Mesodermal cell (in vitro differentiated cells): ENCODE measurements at regions not wholly inside any gene's neighbourhood (a gene's known extent, or its start where the extent isn't known, plus 50 kb on each side); places are given as distances from the start of the nearest gene placed in this dataset.
"Not testable (repeated sequence)": the region's sequence is repeated elsewhere in the genome, so short reads cannot be mapped to it uniquely, and the experiment has no call there.

ENCODE experiments used
- H3K27ac ChIP-seq: 2 replicates; pipeline ENCODE4 v1.7.0; 2013; ENCODE audit warnings: mild to moderate bottlenecking, low read depth, low read length, moderate library complexity; ENCODE audit not compliant: severe bottlenecking
- H3K36me3 ChIP-seq: 2 replicates; pipeline ENCODE4 v1.7.1; 2013; ENCODE audit warnings: mild to moderate bottlenecking, low read length, moderate library complexity; ENCODE audit not compliant: control insufficient read depth, insufficient read depth
- H3K4me1 ChIP-seq: one replicate; pipeline ENCODE4 v1.7.1; 2013; ENCODE audit warnings: mild to moderate bottlenecking, low read length; ENCODE audit not compliant: insufficient read depth, control insufficient read depth, poor library complexity, severe bottlenecking
- H3K4me3 ChIP-seq: 2 replicates; pipeline ENCODE4 v1.7.0; 2013; ENCODE audit warnings: low read length, control low read depth, mild to moderate bottlenecking; ENCODE audit not compliant: insufficient read depth, poor library complexity, severe bottlenecking; ENCODE audit errors: extremely low read depth
- H3K9me3 ChIP-seq: 2 replicates; pipeline ENCODE4 v1.7.1; 2013; ENCODE audit warnings: mild to moderate bottlenecking, low read length, moderate library complexity; ENCODE audit not compliant: control insufficient read depth
- WGBS, 2 experiments: methylation state at CpG; one replicate each; pipeline ENCODE4 v1.1.5; 2013; ENCODE audit warnings: missing lambda C conversion rate in 2 of 2; ENCODE audit not compliant: insufficient coverage in 2 of 2; 5-methylcytosine and 5-hydroxymethylcytosine counted together

GRCh38 chr4:71081192-71081591, 87.7 kb downstream of the DCK start:
- Histone ChIP-seq H3K27ac (no peak overlapping the region), H3K36me3 (no peaks in the 10 kb centered on the region), H3K9me3 (no peaks in the 10 kb centered on the region), H3K4me1 (no peaks in the 10 kb centered on the region), H3K4me3 (no peak overlapping the region)
- WGBS, 2 experiments = 96 to 100% methylated on average over 1 of the region's 1 CpG

- WGBS, 2 experiments = 60 to 67% methylated on average over 1 of the region's 1 CpG
- H3K9me3 ChIP-seq = no peaks in the 10 kb centered on the region
- no peaks in the 10 kb centered on the region for H3K4me1 ChIP-seq
- no peak overlapping the region for H3K4me3 ChIP-seq
- no peaks in the 10 kb centered on the region for H3K36me3 ChIP-seq
- no peak overlapping the region for H3K27ac ChIP-seq
These were observed 100.3 kb downstream of the DCK start for GRCh38 chr4:71093745-71094144.

- no peaks in the 10 kb centered on the region for H3K4me1 ChIP-seq
- no peaks in the 10 kb centered on the region for H3K36me3 ChIP-seq
- H3K4me3 ChIP-seq = no peak overlapping the region
- H3K27ac ChIP-seq = no peak overlapping the region
- no peaks in the 10 kb centered on the region for H3K9me3 ChIP-seq
These were observed 100.8 kb downstream of the DCK start for GRCh38 chr4:71094201-71094600.

GRCh38 chr4:71095141-71095540, 101.7 kb downstream of the DCK start:
- H3K27ac ChIP-seq = no peak overlapping the region
- H3K36me3 ChIP-seq = no peaks in the 10 kb centered on the region
- no peaks in the 10 kb centered on the region for H3K9me3 ChIP-seq
- no peak overlapping the region for H3K4me3 ChIP-seq
- no peaks in the 10 kb centered on the region for H3K4me1 ChIP-seq
- WGBS, 2 experiments = no CpG with 5 or more reads among the region's 2 CpGs

GRCh38 chr4:71095545-71095944, 102.1 kb downstream of the DCK start:
- no CpG with 5 or more reads among the region's 1 CpG for WGBS, 2 experiments
- no peaks in the 10 kb centered on the region for H3K36me3 ChIP-seq
- no peak overlapping the region for H3K4me3 ChIP-seq
- no peaks in the 10 kb centered on the region for H3K4me1 ChIP-seq
- H3K9me3 ChIP-seq = no peaks in the 10 kb centered on the region
- no peak overlapping the region for H3K27ac ChIP-seq

GRCh38 chr4:71107726-71108125, 114.3 kb downstream of the DCK start:
- H3K36me3 ChIP-seq = no peaks in the 10 kb centered on the region
- H3K4me1 ChIP-seq = no peaks in the 10 kb centered on the region
- no peak overlapping the region for H3K4me3 ChIP-seq
- 100% methylated on average over 1 of the region's 2 CpGs; no CpG with 5 or more reads in 1 of the 2 experiments for WGBS, 2 experiments
- H3K9me3 ChIP-seq = no peaks in the 10 kb centered on the region
- no peak overlapping the region for H3K27ac ChIP-seq

- no peaks in the 10 kb centered on the region for H3K9me3 ChIP-seq
- no peak overlapping the region for H3K27ac ChIP-seq
- no peaks in the 10 kb centered on the region for H3K36me3 ChIP-seq
- no peaks in the 10 kb centered on the region for H3K4me1 ChIP-seq
- 68 to 88% methylated on average over 1 to 2 of the region's 2 CpGs for WGBS, 2 experiments
- no peak overlapping the region for H3K4me3 ChIP-seq
These were observed 117.0 kb downstream of the DCK start for GRCh38 chr4:71110499-71110898.

GRCh38 chr4:71111133-71111532, 117.7 kb downstream of the DCK start:
- H3K4me3 ChIP-seq, H3K9me3 ChIP-seq, H3K27ac ChIP-seq, H3K4me1 ChIP-seq, H3K36me3 ChIP-seq: not testable (repeated sequence)
- 100% methylated on average over 2 of the region's 4 CpGs for WGBS, 2 experiments

GRCh38 chr4:71113294-71113693, 119.8 kb downstream of the DCK start:
- Histone ChIP-seq H3K4me1 (no peaks in the 10 kb centered on the region), H3K36me3 (no peaks in the 10 kb centered on the region), H3K4me3 (no peak overlapping the region), H3K9me3 (no peaks in the 10 kb centered on the region), H3K27ac (no peak overlapping the region)
- no CpG with 5 or more reads among the region's 1 CpG for WGBS, 2 experiments

GRCh38 chr4:71120831-71121524, 127.5 kb downstream of the DCK start:
- Histone ChIP-seq H3K27ac (no peak overlapping the region), H3K36me3 (no peaks in the 10 kb centered on the region), H3K9me3 (no peaks in the 10 kb centered on the region), H3K4me1 (no peaks in the 10 kb centered on the region), H3K4me3 (no peak overlapping the region)
- 85 to 95% methylated on average over 12 to 21 of the region's 37 CpGs for WGBS, 2 experiments

GRCh38 chr4:71123951-71124350, 130.5 kb downstream of the DCK start:
- whole genome bisulfite sequencing, 2 experiments = 67% methylated on average over 3 of the region's 4 CpGs; no CpG with 5 or more reads in 1 of the 2 experiments
- H3K27ac ChIP-seq = no peak overlapping the region
- no peaks in the 10 kb centered on the region for H3K36me3 ChIP-seq
- no peaks in the 10 kb centered on the region for H3K9me3 ChIP-seq
- H3K4me1 ChIP-seq = no peaks in the 10 kb centered on the region
- no peak overlapping the region for H3K4me3 ChIP-seq
